ENCODE measurements at regions not wholly inside any gene's neighbourhood (a gene's known extent, or its start where the extent isn't known, plus 50 kb on each side); places are given as distances from the start of the nearest gene placed in this dataset.

DNA sequence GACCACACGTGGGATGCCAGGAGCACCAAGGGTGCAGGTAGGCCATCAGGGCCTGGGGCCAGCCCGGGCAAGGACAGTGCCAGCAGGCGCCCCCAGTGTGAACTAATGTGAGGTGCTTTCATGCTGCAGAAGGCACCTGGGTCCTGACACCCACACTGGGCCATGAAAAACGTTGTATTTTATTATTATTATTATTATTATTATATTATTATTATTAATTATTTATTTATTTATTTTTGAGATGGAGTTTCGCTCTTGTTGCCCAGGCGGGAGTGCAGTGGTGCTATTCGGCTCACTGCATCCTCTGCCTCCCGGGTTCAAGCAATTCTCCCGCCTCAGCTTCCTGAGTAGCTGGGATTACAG is 1267.3 kb downstream of the BRD1 start:
- Histone ChIP-seq H3K9ac (no peak overlapping the region), H3K4me2 (no peak overlapping the region), H3K4me3 (no peak overlapping the region), H4K20me1 (peaks cover 0 to 16% (median 4%) of the 10 kb centered on the region in 11 experiments; a peak in 8 of 22 replicates), H3K27me3 (peaks cover 2 to 28% (median 15%) of the 10 kb centered on the region in 11 experiments; a peak in 18 of 22 replicates), H3K27ac (no peak overlapping the region), H3K4me1 (peaks cover 0 to 32% (median 18%) of the 10 kb centered on the region in 10 experiments; a peak in 13 of 20 replicates), H3K9me3 (replicated peaks in 1 of 11) (peaks cover 0 to under 1% (median 0%) of the 10 kb centered on the region in 11 experiments; a peak in 1 of 22 replicates), H3K36me3 (no peaks in the 10 kb centered on the region)
- no peak for TF ChIP-seq Cebpa-rat (IDR thresholded peaks at IDR 0.05)

GRCh38 chr22:48559647-48560388 is 1267.9 kb downstream of the BRD1 start:
- Histone ChIP-seq H3K4me2 (peak overlapping the region in 4 of 11 experiments; percentile 8 to 15 (median 11); a peak in 4 of 22 replicates), H3K27ac (no peak overlapping the region), H3K36me3 (no peaks in the 10 kb centered on the region), H4K20me1 (peaks cover 0 to 20% (median 7%) of the 10 kb centered on the region in 11 experiments; a peak in 8 of 22 replicates), H3K4me1 (peaks cover 0 to 38% (median 18%) of the 10 kb centered on the region in 10 experiments; a peak in 13 of 20 replicates), H3K27me3 (peaks cover 8 to 31% (median 20%) of the 10 kb centered on the region in 11 experiments), H3K4me3 (no peak overlapping the region), H3K9me3 (replicated peaks in 1 of 11) (no peaks in the 10 kb centered on the region), H3K9ac (no peak overlapping the region)
- no peak for TF ChIP-seq Cebpa-rat (IDR thresholded peaks at IDR 0.05)

GRCh38 chr22:48558606-48559402 is 1268.9 kb downstream of the BRD1 start:
- Histone ChIP-seq H3K9ac (no peak overlapping the region), H3K9me3 (replicated peaks in 1 of 11) (no peaks in the 10 kb centered on the region), H3K27ac (no peak overlapping the region), H3K36me3 (no peaks in the 10 kb centered on the region), H3K27me3 (peaks cover 18 to 41% (median 30%) of the 10 kb centered on the region in 11 experiments), H4K20me1 (peaks cover 0 to 25% (median 11%) of the 10 kb centered on the region in 11 experiments; a peak in 8 of 22 replicates), H3K4me3 (no peak overlapping the region), H3K4me2 (peak overlapping the region in 3 of 11 experiments; percentile 10 to 15 (median 12); a peak in 4 of 22 replicates), H3K4me1 (peaks cover 0 to 42% (median 18%) of the 10 kb centered on the region in 10 experiments; a peak in 13 of 20 replicates)
- TF ChIP-seq Cebpa-rat (IDR thresholded peaks at IDR 0.05), result no peak

GRCh38 chr22:48558016-48558415 is 1269.7 kb downstream of the BRD1 start:
- H4K20me1 ChIP-seq, result peaks cover 0 to 33% (median 14%) of the 10 kb centered on the region in 11 experiments; a peak in 10 of 22 replicates
- peaks cover 24 to 49% (median 38%) of the 10 kb centered on the region in 11 experiments for H3K27me3 ChIP-seq
- no peak overlapping the region for H3K4me3 ChIP-seq
- no peak for TF ChIP-seq Cebpa-rat (IDR thresholded peaks at IDR 0.05)
- no peaks in the 10 kb centered on the region for H3K36me3 ChIP-seq
- H3K4me1 ChIP-seq, result peaks cover 0 to 43% (median 18%) of the 10 kb centered on the region in 10 experiments; a peak in 13 of 20 replicates
- H3K4me2 ChIP-seq, result no peak overlapping the region
- H3K27ac ChIP-seq, result no peak overlapping the region
- H3K9ac ChIP-seq, result no peak overlapping the region
- no peaks in the 10 kb centered on the region for H3K9me3 ChIP-seq (replicated peaks in 1 of 11)

DNA sequence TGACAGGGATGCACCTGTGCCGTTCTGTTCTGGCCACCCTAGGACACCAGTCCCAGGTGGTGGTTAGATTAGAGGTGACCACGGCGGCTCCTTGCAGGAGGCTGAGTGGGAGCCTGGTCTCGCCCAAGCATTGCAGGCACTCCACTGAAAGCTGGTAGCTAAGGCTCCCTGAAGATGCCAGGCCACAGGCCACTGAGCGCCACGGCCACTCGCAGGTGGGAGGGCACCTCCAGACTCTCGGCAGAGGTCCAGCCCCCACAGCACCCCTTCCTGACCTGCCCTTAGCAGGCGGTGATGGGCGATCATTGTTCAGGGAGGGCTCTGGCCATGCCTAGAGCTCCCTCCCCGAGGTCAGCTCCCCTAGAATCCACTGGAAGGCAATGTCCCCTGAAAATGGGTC is 1270.2 kb downstream of the BRD1 start:
- Histone ChIP-seq H4K20me1 (peaks cover 0 to 39% (median 17%) of the 10 kb centered on the region in 11 experiments; a peak in 10 of 22 replicates), H3K9ac (no peak overlapping the region), H3K27ac (no peak overlapping the region), H3K4me3 (no peak overlapping the region), H3K9me3 (replicated peaks in 1 of 11) (no peaks in the 10 kb centered on the region), H3K27me3 (peaks cover 24 to 54% (median 43%) of the 10 kb centered on the region in 11 experiments), H3K36me3 (no peaks in the 10 kb centered on the region), H3K4me1 (peaks cover 0 to 43% (median 18%) of the 10 kb centered on the region in 10 experiments; a peak in 13 of 20 replicates), H3K4me2 (no peak overlapping the region)
- no peak for TF ChIP-seq Cebpa-rat (IDR thresholded peaks at IDR 0.05)

DNA sequence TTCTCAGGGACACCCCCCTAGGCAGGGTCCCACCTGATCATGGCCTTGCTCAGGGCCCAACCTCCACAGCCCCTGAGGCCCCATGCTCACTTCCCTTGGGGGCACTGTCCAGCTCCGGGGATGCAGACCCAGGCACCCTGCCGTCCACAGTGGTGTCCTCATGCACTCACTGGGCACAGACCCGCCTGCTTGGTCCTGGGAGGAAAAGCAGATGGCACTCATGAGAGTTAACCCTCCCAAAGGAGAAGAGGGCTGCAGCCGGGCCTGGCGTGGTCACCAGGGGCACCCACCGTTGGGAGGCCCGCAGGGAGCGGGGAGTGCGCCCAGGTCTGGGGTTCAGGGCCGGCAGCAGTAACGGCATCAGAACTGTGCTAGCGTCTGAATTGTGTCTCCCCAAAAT is 1270.9 kb downstream of the BRD1 start:
- Histone ChIP-seq H3K27ac (no peak overlapping the region), H3K36me3 (no peaks in the 10 kb centered on the region), H3K27me3 (peaks cover 24 to 61% (median 50%) of the 10 kb centered on the region in 11 experiments), H3K9ac (no peak overlapping the region), H3K4me1 (peaks cover 0 to 42% (median 18%) of the 10 kb centered on the region in 10 experiments; a peak in 13 of 20 replicates), H4K20me1 (peaks cover 0 to 44% (median 20%) of the 10 kb centered on the region in 11 experiments; a peak in 10 of 22 replicates), H3K9me3 (replicated peaks in 1 of 11) (no peaks in the 10 kb centered on the region), H3K4me2 (peak overlapping the region in 8 of 11 experiments; percentile 42 to 69 (median 56); a peak in 14 of 22 replicates), H3K4me3 (no peak overlapping the region)
- no peak for TF ChIP-seq Cebpa-rat (IDR thresholded peaks at IDR 0.05)

GRCh38 chr22:48556222-48556621 is 1271.5 kb downstream of the BRD1 start:
- Histone ChIP-seq H4K20me1 (peaks cover 0 to 45% (median 20%) of the 10 kb centered on the region in 11 experiments; a peak in 10 of 22 replicates), H3K36me3 (no peaks in the 10 kb centered on the region), H3K9ac (no peak overlapping the region), H3K27ac (no peak overlapping the region), H3K27me3 (peaks cover 24 to 67% (median 51%) of the 10 kb centered on the region in 11 experiments), H3K4me3 (no peak overlapping the region), H3K4me1 (peaks cover 0 to 37% (median 18%) of the 10 kb centered on the region in 10 experiments; a peak in 13 of 20 replicates), H3K9me3 (replicated peaks in 1 of 11) (no peaks in the 10 kb centered on the region), H3K4me2 (peak overlapping the region in 8 of 11 experiments; percentile 42 to 69 (median 56); a peak in 15 of 22 replicates)
- TF ChIP-seq Cebpa-rat (IDR thresholded peaks at IDR 0.05), result no peak

DNA sequence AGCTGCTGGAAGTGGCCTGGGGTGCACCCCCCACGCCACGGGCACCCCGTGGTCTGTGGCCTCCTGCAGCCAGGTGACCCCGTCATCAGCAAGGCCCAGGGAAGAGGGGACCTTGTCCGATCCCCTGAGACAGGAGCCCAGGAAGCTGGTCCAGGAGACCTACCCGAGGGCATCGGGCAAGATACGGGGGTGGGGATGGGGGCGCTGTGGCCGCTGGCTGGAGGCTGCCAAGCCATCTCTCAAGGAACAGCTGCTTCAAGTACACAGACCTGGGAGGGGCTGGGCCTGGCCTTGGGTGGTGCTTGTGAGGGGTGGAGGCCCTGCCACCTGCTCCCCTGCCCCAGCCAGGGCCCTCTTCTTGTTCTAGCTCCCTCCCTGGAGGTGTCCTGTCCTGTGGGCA is 1272.1 kb downstream of the BRD1 start:
- TF ChIP-seq Cebpa-rat (IDR thresholded peaks at IDR 0.05), result no peak
- Histone ChIP-seq H4K20me1 (peaks cover 0 to 45% (median 20%) of the 10 kb centered on the region in 11 experiments; a peak in 10 of 22 replicates), H3K9ac (no peak overlapping the region), H3K4me3 (no peak overlapping the region), H3K36me3 (no peaks in the 10 kb centered on the region), H3K9me3 (replicated peaks in 1 of 11) (no peaks in the 10 kb centered on the region), H3K27ac (no peak overlapping the region), H3K4me1 (peaks cover 0 to 35% (median 18%) of the 10 kb centered on the region in 10 experiments; a peak in 13 of 20 replicates), H3K27me3 (peaks cover 24 to 73% (median 51%) of the 10 kb centered on the region in 11 experiments), H3K4me2 (peak overlapping the region in 8 of 11 experiments; percentile 42 to 69 (median 56); a peak in 14 of 22 replicates)
